ENCODE measurements at regions not wholly inside any gene's neighbourhood (a gene's known extent, or its start where the extent isn't known, plus 50 kb on each side); places are given as distances from the start of the nearest gene placed in this dataset.

DNA sequence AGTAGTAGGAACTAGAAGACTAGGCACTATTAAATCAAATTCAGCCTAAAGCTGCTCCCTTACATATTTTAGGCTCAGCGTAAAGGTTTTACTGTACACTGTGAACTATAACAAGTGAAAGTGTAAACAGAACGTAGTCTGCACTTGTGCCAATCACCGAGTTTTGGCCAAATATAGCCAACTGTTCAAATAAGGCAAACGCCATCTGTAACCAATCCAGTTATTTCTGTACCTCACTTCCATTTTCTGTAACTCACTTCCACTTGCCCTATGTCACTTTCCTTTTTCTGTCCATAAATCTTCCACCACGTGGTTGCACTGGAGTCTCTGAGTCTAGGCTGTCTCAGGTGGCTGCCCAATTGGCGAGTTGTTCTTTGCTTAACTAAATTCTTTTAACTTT, 2132.2 kb downstream of the LRRC4C start:
- TF ChIP-seq, protein P1, sequence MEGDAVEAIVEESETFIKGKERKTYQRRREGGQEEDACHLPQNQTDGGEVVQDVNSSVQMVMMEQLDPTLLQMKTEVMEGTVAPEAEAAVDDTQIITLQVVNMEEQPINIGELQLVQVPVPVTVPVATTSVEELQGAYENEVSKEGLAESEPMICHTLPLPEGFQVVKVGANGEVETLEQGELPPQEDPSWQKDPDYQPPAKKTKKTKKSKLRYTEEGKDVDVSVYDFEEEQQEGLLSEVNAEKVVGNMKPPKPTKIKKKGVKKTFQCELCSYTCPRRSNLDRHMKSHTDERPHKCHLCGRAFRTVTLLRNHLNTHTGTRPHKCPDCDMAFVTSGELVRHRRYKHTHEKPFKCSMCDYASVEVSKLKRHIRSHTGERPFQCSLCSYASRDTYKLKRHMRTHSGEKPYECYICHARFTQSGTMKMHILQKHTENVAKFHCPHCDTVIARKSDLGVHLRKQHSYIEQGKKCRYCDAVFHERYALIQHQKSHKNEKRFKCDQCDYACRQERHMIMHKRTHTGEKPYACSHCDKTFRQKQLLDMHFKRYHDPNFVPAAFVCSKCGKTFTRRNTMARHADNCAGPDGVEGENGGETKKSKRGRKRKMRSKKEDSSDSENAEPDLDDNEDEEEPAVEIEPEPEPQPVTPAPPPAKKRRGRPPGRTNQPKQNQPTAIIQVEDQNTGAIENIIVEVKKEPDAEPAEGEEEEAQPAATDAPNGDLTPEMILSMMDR (IDR thresholded peaks at IDR 0.05 in 2 of 3, conservative IDR thresholded peaks at IDR 0.05 in 1 of 3; ENCODE audit: control insufficient read depth in 2 of 3, extremely low read depth in 1 of 3, insufficient read depth in 1 of 3, low read depth in 3 of 3, low read length in 3 of 3) = no peak
- TF ChIP-seq ZNF274 (IDR thresholded peaks at IDR 0.05; ENCODE audit: insufficient read depth, insufficient read length) (no peak), NR2C2 (IDR thresholded peaks at IDR 0.05; ENCODE audit: borderline replicate concordance, control insufficient read depth, insufficient read length, low read depth) (no peak), CHD2 (IDR thresholded peaks at IDR 0.05; ENCODE audit: borderline replicate concordance, low read depth, low read length) (no peak), CHD4 (IDR thresholded peaks at IDR 0.05) (no peak), SP1 (IDR thresholded peaks at IDR 0.05; ENCODE audit: low read depth, low read length) (no peak), FOXK2 (IDR thresholded peaks at IDR 0.05) (no peak), CREB1 (IDR thresholded peaks at IDR 0.05; ENCODE audit: low read depth) (no peak), MEF2B (IDR thresholded peaks at IDR 0.05; ENCODE audit: partially characterized antibody, poor library complexity, severe bottlenecking) (no peak)

Data from GM12878 (cell line).